Mucosa of descending colon (tissue), 3 donors: ENCODE measurements at regions not wholly inside any gene's neighbourhood (a gene's known extent, or its start where the extent isn't known, plus 50 kb on each side); places are given as distances from the start of the nearest gene placed in this dataset.

ENCODE experiments used
- ATAC-seq: fragments of 200-7000 bp; cut with Tn5 transposase; one replicate; pipeline ENCODE4 v1.9.1; 2020; ENCODE audit warnings: mild to moderate bottlenecking, moderate library complexity
- DNase-seq, 3 donors: peaks; one replicate each; pipeline ENCODE4 v3.0.0-alpha.2; 2020
- H3K36me3 ChIP-seq: fragments of 200-600 bp; one replicate; pipeline ENCODE4 v1.8.0; 2021; ENCODE audit warnings: low read depth, mild to moderate bottlenecking
- H3K4me1 ChIP-seq: fragments of 200-600 bp; one replicate; pipeline ENCODE4 v1.8.0; 2021; ENCODE audit warnings: low read depth, mild to moderate bottlenecking
- H3K4me3 ChIP-seq: fragments of 200-600 bp; one replicate; pipeline ENCODE4 v1.8.0; 2021; ENCODE audit warnings: mild to moderate bottlenecking
- H3K9me3 ChIP-seq: fragments of 200-600 bp; one replicate; pipeline ENCODE4 v1.8.0; 2021; ENCODE audit warnings: mild to moderate bottlenecking
- intact Hi-C, 2 donors: fragments of 100-400 bp; cut with DNase I in 1 of 2; cut with micrococcal nuclease in 1 of 2; formaldehyde crosslinking; loops; one replicate each; pipeline versions ENCODE4 v1.11.0 to v1.11.1; 2022; cut with DNase I, micrococcal nuclease
- TF ChIP-seq, protein P1 (sequence below): fragments of 200-600 bp; IDR thresholded peaks from one replicate; pipeline ENCODE4 v1.8.0; 2022; ENCODE audit warnings: antibody characterized with exemption, mild to moderate bottlenecking
- donor health status: DM: no; HTN: no; CAD: no; lungs with moderate emphysema.
- donor health status: DM: no; HTN: no; CAD: no.
- donor health status: DM: no; HTN: yes; CAD: no.

DNA sequence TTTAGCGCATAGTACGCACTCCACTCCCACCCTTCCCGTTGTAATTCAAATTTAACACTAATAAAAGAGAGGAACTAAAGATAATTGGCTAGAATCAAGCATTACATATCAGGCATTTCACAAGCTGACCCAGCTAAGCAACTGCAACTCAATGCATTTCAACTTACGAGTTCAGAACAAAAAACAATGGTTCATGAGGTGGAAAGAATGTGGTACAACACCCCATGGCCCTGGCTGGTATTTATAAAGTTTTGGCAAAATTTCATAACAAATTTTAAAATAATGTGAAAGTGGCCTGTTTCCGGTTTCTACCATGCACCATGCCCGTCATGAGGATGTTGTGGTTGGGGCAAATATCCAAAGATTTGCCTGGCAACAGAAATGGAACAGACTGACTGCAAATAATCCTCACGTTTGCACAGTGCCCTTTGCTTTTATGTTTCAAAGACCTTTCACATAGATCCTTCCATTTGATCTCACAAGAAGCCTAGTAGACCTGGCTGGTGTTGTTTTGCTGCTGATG lies 455.3 kb upstream of the NR2F2 start:
- DNase-seq: peak in 1 of 3 donors; percentile 26
- ATAC-seq: no peak
- intact Hi-C loops: no loop called here
- TF ChIP-seq, protein P1, sequence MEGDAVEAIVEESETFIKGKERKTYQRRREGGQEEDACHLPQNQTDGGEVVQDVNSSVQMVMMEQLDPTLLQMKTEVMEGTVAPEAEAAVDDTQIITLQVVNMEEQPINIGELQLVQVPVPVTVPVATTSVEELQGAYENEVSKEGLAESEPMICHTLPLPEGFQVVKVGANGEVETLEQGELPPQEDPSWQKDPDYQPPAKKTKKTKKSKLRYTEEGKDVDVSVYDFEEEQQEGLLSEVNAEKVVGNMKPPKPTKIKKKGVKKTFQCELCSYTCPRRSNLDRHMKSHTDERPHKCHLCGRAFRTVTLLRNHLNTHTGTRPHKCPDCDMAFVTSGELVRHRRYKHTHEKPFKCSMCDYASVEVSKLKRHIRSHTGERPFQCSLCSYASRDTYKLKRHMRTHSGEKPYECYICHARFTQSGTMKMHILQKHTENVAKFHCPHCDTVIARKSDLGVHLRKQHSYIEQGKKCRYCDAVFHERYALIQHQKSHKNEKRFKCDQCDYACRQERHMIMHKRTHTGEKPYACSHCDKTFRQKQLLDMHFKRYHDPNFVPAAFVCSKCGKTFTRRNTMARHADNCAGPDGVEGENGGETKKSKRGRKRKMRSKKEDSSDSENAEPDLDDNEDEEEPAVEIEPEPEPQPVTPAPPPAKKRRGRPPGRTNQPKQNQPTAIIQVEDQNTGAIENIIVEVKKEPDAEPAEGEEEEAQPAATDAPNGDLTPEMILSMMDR: no peak
- H3K36me3 ChIP-seq: no peaks in the 10 kb centered on the region
- no peaks in the 10 kb centered on the region for H3K9me3 ChIP-seq
- no peak overlapping the region for H3K4me3 ChIP-seq
- H3K4me1 ChIP-seq: no peaks in the 10 kb centered on the region

DNA sequence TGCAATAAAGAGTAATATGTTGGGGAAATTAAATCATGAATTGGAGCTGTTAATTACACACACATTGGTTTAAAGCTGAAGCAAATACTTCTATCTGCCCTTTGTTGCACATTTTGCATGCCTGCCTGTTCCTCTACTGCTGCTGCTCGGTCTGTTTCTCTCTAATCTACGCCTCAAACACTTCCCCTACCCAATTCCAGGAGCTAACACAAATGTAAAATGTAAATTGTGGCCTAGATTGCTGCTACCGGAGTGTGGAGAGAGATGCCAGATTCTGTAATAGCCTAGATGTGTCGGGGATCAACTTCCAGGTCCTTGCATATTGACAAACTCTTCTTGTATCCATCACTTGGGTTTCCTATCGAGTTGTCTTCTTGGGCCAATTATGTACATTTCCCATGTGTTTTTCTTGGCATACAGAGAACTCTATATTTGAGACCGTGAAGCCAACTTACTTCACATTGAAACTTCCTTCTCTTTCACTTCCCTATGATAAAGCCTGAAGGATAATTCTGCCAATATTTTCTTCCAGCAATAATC lies 450.4 kb upstream of the NR2F2 start:
- TF ChIP-seq, protein P1: no peak
- Histone ChIP-seq H3K4me3 (no peak overlapping the region), H3K9me3 (no peaks in the 10 kb centered on the region), H3K4me1 (no peaks in the 10 kb centered on the region), H3K36me3 (no peaks in the 10 kb centered on the region)
- DNase-seq (no peak), ATAC-seq (no peak)
- intact Hi-C loops: no loop called here

DNA sequence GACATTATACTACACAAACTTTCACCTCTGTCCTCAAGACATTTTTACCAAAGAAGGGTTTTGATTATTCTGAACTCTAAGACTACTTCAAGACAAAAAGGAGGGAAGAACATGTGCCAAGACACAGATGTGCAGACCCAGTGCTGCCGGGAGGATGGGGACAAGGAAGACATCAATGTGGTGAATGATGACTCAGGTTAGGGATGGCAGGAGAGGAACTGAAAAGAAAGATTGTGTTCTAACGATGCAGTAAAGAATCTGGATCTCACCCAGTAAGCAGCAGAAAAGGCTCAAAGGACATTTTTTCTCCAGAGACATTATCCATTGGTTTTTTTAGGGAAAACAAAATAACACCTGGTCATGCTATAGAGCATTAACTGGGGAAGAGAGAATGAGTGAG lies 449.9 kb upstream of the NR2F2 start:
- intact Hi-C loops: no loop called here
- Histone ChIP-seq H3K9me3 (no peaks in the 10 kb centered on the region), H3K4me1 (no peaks in the 10 kb centered on the region), H3K36me3 (no peaks in the 10 kb centered on the region), H3K4me3 (no peak overlapping the region)
- no peak for ATAC-seq
- DNase-seq: no peak
- TF ChIP-seq, protein P1: no peak

DNA sequence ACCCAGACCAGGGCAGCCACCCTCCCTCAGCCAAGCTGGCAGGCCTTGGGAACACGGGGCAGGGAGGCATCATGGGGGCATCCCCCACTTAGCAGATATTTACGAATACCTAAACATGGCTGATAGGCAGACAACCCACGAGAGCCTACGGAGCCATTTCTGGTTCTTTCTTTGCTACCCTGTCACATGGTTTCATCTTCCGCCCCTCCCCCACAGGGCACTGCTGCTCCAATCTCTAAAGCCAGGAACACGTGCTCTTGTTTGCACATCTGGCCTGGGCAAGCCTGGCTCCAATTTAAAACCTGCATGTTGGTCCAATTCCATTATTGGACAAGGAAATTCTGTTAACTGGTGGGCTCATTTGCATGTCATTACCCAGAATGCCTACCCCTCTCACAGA lies 447.4 kb upstream of the NR2F2 start:
- Histone ChIP-seq H3K4me3 (no peak overlapping the region), H3K9me3 (no peaks in the 10 kb centered on the region), H3K36me3 (no peaks in the 10 kb centered on the region), H3K4me1 (no peaks in the 10 kb centered on the region)
- ATAC-seq (no peak), DNase-seq (no peak)
- TF ChIP-seq, protein P1: no peak
- intact Hi-C loops: no loop called here

DNA sequence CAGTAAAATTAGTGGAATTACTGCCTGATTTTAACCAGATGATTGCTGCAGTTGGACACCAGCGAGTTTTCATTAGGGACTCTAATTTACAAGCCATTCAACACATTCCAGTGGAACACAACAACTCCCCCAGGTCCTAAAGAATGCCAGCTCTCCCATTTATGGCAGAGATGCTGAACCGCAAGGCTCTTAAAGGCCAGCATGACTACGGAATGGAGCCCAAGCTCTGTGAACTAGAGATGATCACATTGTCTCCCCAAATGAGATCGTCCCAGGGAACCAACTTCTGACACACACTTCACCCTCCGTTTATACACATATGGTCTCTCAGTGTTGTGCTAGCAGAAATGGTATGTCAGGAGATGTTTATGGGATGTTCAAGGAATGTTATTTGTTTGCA lies 446.2 kb upstream of the NR2F2 start:
- DNase-seq (no peak), ATAC-seq (no peak)
- no peaks in the 10 kb centered on the region for H3K9me3 ChIP-seq
- no peaks in the 10 kb centered on the region for H3K4me1 ChIP-seq
- no peak overlapping the region for H3K4me3 ChIP-seq
- TF ChIP-seq, protein P1: no peak
- intact Hi-C loops: no loop called here
- H3K36me3 ChIP-seq: no peaks in the 10 kb centered on the region
